Peyer's patch (tissue), 4 donors: ENCODE measurements at regions not wholly inside any gene's neighbourhood (a gene's known extent, or its start where the extent isn't known, plus 50 kb on each side); places are given as distances from the start of the nearest gene placed in this dataset.

ENCODE experiments used
- DNase-seq, 3 donors: peaks; one replicate each; pipeline ENCODE4 v3.0.0-alpha.2; 2017 to 2019
- H3K27ac ChIP-seq, 4 donors: fragments of 200-600 bp; sonication (generic); one replicate each; pipeline ENCODE4 v1.5.1; 2016 to 2019
- H3K27me3 ChIP-seq, 2 donors: fragments of 200-600 bp; sonication (generic); one replicate each; pipeline ENCODE4 v1.5.1; 2019
- H3K36me3 ChIP-seq, 3 donors: fragments of 200-600 bp; sonication (generic); one replicate each; pipeline ENCODE4 v1.5.1; 2016 to 2019
- H3K4me1 ChIP-seq, 4 donors: fragments of 200-600 bp; sonication (generic); one replicate each; pipeline ENCODE4 v1.5.1; 2016 to 2019
- H3K4me3 ChIP-seq, 4 donors: fragments of 200-600 bp; sonication (generic); 1 replicate in 3 of 4; 2 replicates in 1 of 4; pipeline ENCODE4 v1.5.1; 2016 to 2019; ENCODE audit warnings: mild to moderate bottlenecking in 1 of 4
- H3K9me3 ChIP-seq, 4 donors: fragments of 200-600 bp; sonication (generic); one replicate each; pipeline ENCODE4 v1.5.1; 2016 to 2019; ENCODE audit warnings: mild to moderate bottlenecking in 1 of 4
- CTCF ChIP-seq, 6 experiments: fragments of 450-650 bp in 4 of 6; fragments of 200-600 bp in 2 of 6; sonication (generic) in 1 of 6; IDR thresholded peaks; one replicate each; pipeline ENCODE4 v1.5.1; 2017 to 2019; ENCODE audit warnings: antibody characterized with exemption in 6 of 6, mild to moderate bottlenecking in 3 of 6, moderate library complexity in 1 of 6
- POLR2A ChIP-seq, 2 donors: fragments of 450-650 bp; IDR thresholded peaks; one replicate each; pipeline ENCODE4 v1.5.1; 2017; ENCODE audit warnings: antibody characterized with exemption in 2 of 2, mild to moderate bottlenecking in 2 of 2, moderate library complexity in 2 of 2

- Histone ChIP-seq H3K4me1 (peaks cover 0 to 9% (median 0%) of the 10 kb centered on the region in 4 donors), H3K27ac (no peak overlapping the region), H3K27me3 (no peaks in the 10 kb centered on the region), H3K9me3 (no peaks in the 10 kb centered on the region), H3K36me3 (no peaks in the 10 kb centered on the region), H3K4me3 (no peak overlapping the region)
- no peak for DNase-seq
- TF ChIP-seq CTCF (IDR thresholded peaks at IDR 0.05) (no peak), POLR2A (IDR thresholded peaks at IDR 0.05) (no peak)
Observed at GRCh38 chr2:177314722-177315264, 50.3 kb upstream of the NFE2L2 start.

GRCh38 chr2:177315364-177315763, 50.8 kb upstream of the NFE2L2 start:
- no peak overlapping the region for H3K4me3 ChIP-seq
- H3K27ac ChIP-seq, result no peak overlapping the region
- TF ChIP-seq CTCF (IDR thresholded peaks at IDR 0.05), result no peak
- no peak for TF ChIP-seq POLR2A (IDR thresholded peaks at IDR 0.05)
- H3K36me3 ChIP-seq, result no peaks in the 10 kb centered on the region
- DNase-seq, result no peak
- peaks cover 0 to 9% (median 0%) of the 10 kb centered on the region in 4 donors for H3K4me1 ChIP-seq
- no peaks in the 10 kb centered on the region for H3K27me3 ChIP-seq
- no peaks in the 10 kb centered on the region for H3K9me3 ChIP-seq

DNA sequence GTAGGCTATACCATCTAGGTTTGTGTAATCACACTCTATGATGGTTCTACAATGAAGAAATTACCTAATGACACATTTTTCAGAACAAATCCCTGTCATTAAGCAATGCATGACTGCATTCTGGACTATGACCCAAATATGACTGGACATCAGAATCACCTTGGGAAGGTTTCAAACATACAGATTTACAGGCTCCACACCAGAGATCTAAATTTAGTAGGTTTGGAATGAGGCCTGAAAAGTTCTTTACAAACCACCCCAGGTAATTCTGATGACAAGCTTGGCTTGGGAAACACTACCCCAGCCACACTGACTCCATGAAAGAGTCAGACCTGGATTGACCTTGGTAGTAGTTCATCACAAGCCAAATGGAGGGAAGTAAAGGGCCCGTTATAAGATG, 52.2 kb upstream of the NFE2L2 start:
- H3K27me3 ChIP-seq, result no peaks in the 10 kb centered on the region
- H3K36me3 ChIP-seq, result no peaks in the 10 kb centered on the region
- H3K27ac ChIP-seq, result peak overlapping the region in 2 of 4 donors; percentile 39 to 41
- no peak overlapping the region for H3K4me3 ChIP-seq
- TF ChIP-seq CTCF (IDR thresholded peaks at IDR 0.05) (no peak), POLR2A (IDR thresholded peaks at IDR 0.05) (no peak)
- peak in 1 of 3 donors; percentile 50 for DNase-seq
- peaks cover 0 to 9% (median 0%) of the 10 kb centered on the region in 4 donors for H3K4me1 ChIP-seq
- H3K9me3 ChIP-seq, result no peaks in the 10 kb centered on the region

DNA sequence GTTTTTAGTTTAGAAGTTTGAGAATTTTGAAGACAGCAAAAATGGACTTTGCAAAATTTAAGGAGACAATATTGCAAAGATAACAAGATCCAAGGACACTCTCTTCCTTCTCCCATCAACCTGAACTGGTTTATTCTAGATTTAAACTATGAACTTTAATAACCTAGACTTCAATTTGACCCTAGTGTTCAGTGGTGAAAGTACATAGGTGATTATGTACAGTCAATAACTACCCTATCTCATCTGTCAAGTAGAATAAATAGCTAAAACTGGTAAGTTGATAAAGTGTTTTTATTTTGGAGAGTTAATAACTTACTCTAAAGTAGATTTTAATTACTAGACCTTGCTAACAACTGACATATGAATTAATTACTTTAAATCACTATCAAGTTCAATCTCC, 52.9 kb upstream of the NFE2L2 start:
- no peaks in the 10 kb centered on the region for H3K36me3 ChIP-seq
- H3K4me1 ChIP-seq, result peaks cover 0 to 12% (median 0%) of the 10 kb centered on the region in 4 donors
- no peak for DNase-seq
- H3K27me3 ChIP-seq, result no peaks in the 10 kb centered on the region
- H3K27ac ChIP-seq, result peak overlapping the region in 2 of 4 donors; percentile 39 to 41
- H3K4me3 ChIP-seq, result no peak overlapping the region
- H3K9me3 ChIP-seq, result no peaks in the 10 kb centered on the region
- no peak for TF ChIP-seq POLR2A (IDR thresholded peaks at IDR 0.05)
- peak in 3 of 6 experiments; percentile 28 to 33 (median 32) for TF ChIP-seq CTCF (IDR thresholded peaks at IDR 0.05)

DNA sequence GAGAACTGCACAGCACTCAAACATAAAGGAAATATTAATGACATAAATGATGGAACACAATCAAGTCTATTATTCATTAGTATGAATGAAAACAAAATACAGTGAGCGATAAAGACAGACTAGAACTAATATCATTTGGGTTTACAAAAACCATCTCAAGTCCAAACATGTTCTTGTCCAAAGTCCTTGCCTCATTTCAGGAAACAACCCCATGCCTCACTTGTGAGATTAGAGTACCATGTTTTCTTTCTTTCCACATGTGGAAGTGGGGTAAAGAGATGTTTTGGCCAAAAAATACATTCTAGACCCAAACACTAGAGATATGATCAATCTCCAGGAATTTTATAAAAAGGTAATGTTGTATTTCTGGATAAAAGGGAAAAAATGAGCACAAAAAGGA, 53.3 kb upstream of the NFE2L2 start:
- Histone ChIP-seq H3K4me1 (peaks cover 0 to 15% (median 0%) of the 10 kb centered on the region in 4 donors), H3K4me3 (no peak overlapping the region), H3K36me3 (no peaks in the 10 kb centered on the region), H3K9me3 (no peaks in the 10 kb centered on the region), H3K27me3 (no peaks in the 10 kb centered on the region), H3K27ac (peak overlapping the region in 1 of 4 donors; percentile 41)
- DNase-seq, result no peak
- no peak for TF ChIP-seq POLR2A (IDR thresholded peaks at IDR 0.05)

DNA sequence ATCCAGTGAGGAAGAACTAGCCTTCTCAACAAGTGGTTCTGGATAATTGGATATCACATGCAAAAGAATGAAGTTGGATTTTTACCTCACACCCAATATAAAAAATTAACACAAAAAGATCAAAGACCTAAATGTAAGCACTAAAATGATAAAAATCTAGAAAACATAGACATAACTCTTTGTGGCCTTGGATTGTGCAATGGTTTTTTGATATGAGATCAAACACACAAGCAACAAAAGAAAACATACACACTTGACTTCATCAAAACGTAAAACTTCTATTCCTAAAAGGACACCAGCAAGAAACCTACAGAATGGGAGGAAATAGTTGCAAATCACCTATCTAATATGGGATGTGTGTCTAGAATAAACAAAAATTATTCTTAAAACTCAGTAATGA, 54.1 kb upstream of the NFE2L2 start:
- no peak for TF ChIP-seq CTCF (IDR thresholded peaks at IDR 0.05)
- H3K4me1 ChIP-seq, result peaks cover 0 to 15% (median 1%) of the 10 kb centered on the region in 4 donors
- H3K9me3 ChIP-seq, result no peaks in the 10 kb centered on the region
- no peak for DNase-seq
- no peak overlapping the region for H3K27ac ChIP-seq
- H3K36me3 ChIP-seq, result no peaks in the 10 kb centered on the region
- H3K27me3 ChIP-seq, result no peaks in the 10 kb centered on the region
- no peak overlapping the region for H3K4me3 ChIP-seq
